GM19468 (cell line): ENCODE measurements at regions not wholly inside any gene's neighbourhood (a gene's known extent, or its start where the extent isn't known, plus 50 kb on each side); places are given as distances from the start of the nearest gene placed in this dataset.

Source experiments
- ATAC-seq: cut with Tn5 transposase; IDR thresholded peaks from one replicate; pipeline ENCODE4 v1.9.1; 2021; ENCODE audit warnings: mild to moderate bottlenecking, moderate library complexity, moderate number of reproducible peaks; ENCODE audit not compliant: unreplicated experiment; ENCODE audit errors: extremely low read depth

DNA sequence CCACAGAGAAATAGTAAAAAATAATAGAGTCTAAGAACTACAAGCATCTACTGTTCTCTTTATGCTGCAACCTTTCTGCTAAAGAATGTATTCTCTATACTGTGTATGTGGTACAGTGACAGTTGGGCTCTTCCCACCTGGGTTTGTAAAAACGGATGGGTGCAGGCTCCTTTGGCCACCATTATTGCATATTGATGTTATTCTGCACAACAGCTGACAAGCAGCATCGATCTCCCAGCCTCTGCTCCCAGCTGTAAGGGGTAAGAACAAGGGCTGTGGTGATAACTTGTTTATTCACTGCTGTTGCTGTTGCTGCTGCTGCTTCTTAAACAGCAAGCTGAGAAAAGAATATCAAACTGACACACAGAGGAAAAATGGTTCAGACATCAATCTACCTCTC is 56.1 kb downstream of the KCNRG start:
- ATAC-seq, result no peak

DNA sequence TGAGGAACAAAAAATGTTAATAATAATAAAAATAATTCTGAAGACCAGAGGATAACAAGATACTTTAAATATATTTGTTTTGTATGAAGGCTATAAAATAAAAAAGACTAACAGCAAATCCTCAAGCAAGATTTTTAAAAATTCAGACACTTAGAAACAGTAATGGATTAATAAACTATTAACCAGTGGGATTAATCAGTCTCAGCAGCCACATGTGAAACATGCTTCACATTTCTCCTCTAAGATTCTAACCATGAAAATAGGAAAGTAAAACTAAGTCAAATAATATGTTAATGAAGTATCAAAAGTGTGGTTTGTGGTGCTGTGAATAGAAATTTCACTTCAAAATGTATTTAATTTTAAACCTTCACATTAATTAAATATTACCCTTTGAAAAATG is 57.4 kb downstream of the KCNRG start:
- no peak for ATAC-seq

DNA sequence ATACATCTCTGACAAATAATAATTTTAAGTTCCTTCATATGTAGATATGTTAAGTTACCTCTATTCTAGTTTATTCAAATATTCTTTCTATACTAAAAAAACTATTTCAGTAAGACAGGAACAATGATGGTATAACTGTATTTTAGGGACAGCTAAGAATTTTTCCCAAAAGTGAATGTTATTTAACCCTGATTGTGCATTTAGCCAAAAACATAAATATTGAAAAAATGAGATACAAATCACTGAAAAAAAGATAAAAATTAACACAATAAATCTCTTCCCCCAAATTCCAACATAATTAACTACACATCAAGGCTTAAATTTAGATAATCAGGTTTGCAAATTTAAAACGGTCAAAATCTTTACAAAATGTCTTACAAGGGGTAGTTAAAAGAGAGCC is 58.1 kb downstream of the KCNRG start:
- ATAC-seq, result no peak

DNA sequence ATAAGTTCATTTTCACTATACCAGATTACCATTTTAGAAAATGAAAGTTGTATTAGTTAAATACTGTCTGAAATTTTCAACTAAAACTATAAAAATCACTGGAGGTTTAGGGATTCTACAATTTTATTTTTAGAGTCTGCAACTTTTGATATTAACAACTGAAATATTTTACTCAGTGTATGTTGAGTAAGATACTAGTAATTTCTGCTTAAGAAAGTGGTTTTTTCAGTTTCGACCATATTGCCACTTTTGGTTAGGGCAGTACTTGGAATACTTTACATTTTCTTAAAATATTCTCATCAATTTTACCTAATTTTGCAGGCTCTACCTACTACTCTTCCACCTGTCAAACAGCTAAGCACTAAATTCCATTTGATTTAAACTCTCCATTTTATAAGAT is 59.6 kb downstream of the KCNRG start:
- ATAC-seq, result no peak

DNA sequence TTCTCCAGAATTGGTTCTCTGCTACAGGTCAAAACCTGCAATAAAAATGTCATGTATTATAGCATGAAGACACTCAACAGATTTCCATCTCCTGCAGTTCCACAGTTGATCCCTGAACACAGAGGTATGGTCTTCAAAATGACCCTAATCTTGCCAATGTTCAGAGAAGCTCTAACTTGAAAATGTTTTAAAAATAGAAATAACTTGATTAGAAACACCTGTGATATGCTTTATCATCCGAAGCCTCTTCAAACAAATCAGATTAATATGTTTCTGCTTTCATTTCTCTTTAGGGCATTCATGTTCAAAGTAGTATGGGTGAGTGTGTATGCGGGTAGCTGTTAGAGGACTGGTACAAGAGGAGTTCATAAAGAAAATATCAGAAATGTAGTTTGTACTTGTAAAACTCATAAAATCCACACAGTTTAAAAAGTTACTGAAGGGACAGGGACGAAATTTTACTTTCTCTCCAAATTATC is 60.4 kb downstream of the KCNRG start:
- no peak for ATAC-seq

DNA sequence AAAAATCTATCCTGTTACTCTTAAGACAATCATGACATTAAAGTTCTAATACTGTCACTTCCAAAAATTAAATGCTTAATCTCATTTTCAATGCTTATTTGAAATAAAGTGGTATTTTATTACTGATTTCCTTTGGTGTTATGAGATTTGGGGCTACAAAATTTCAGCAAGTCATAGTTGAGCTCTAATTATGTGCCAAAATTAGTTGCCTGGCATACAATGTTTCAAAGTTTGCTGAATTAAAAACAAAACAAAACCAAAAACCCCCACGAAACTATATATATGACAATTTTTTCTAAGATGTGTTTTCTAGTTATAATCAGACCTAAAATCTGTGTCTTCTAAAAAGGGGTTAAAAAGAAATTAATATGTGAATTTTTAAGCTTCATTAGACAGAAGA is 62.2 kb downstream of the KCNRG start:
- no peak for ATAC-seq

DNA sequence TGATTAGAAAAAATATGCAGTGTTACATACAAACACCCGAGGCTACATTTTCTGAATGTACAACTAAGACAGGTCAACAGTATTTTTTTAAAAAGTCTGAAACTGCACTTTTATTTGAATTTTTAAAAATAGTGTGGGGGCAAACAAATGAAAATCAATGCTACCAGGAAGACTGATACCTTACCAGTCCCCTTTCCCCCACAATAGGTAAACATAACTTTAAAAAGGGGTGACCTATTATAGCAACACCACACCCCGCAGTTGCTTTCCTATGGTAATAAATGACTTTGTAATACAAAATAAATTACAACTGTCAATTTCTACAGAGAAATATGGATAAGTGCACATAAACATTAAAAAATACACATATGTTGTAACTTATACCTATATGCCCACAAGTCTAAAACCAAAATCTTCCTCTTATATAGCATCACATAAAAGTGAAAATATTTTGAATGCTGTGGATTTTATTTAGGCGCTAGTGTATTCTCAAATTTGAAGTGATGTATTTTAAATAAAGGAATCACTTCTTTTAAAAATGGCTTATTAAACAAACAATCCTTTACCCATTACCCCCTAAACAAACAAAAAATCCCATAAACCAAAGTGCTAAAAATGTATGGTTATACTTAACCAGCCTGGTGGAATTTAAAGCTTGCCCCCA is 63.1 kb downstream of the KCNRG start:
- no peak for ATAC-seq

DNA sequence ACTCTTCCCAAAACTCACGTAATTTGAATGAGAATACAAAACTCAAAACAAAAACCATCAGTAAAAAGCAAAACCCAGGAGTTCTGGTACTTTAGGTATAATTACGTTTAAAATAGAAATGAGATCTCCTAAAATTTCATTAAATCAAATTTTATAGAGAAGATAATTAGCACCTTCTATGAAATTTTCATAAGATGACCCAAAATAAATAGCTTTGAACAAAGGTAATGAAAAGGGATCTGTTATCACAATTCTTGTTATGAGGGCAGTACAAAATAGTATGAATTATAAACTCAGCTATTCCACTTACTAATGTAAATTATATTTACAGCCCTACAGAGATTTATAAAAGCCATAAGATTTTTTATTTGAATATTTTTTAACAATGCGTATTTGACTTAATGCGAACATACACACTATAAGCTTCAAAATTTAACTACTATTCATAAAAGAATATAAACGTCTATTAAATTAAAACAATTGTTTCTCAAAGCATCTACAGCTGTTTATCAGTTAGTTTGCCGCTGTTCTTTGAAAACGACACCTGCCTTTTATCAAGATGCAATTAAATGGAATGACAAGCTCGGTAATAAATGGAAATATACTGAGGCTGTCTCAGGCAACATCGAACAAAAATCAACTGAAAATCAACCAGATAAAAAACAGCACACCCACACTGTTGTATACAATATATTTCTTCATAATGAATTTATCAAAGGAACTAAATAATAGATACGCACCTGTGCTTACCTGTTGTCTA is 63.8 kb downstream of the KCNRG start:
- ATAC-seq, result no peak

DNA sequence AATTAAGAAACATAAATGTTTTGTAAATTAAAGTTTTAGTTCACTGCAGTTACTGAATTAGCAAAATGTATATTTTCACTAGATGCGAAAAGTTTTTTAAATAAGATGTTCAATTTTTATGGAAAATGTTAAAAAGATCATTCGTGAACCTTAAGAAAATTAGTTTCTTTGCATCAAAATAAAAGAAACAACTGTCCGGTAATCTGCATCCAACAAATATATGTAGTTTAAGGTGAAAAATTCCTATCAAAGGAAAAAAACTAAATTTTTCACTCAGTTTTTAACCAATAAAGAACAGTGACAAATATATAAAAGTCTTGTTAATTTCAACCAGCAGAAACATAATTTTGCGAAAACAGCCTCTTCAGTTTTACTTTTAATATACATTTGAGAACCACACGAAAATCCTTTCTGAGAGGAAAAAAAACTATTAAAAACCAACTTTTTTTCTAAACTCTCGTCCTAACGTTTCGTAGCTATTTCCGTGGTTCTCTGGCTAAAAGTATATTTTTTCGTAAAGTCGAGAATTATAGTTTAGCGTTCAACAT is 64.5 kb downstream of the KCNRG start:
- no peak for ATAC-seq

DNA sequence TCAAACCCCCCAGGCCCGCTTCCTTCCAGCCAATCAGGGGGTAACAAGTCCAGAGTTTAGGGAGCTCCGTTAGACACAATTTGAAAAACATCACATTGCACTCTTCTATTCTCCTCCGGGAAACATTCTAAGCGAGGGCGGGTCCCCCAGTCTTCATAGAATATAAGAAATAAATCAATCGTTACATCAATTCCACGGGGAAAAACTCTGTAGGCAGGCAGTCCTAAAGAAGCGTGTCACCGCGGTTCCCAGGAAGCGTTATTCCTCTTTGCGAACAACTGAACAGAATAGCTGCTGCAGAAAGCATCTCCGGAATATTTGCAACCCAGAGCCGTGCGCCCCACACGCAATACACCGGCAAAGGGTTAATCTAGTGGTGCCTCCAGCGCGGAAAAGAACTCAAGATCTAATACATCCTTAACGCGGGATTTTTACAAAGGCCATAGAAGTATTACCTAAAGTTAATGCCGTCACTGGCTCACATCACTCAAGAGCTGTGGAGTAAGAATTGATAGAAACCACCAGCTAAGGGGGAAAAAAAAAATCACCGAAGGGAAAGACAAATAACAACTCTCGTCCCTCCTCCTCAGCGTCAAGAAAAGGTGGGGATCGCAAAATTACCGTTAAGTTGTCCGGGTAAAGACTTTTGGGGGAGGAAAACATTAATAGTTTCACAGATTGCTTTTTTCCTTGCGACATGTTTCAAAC is 65.1 kb downstream of the KCNRG start:
- ATAC-seq, result no peak

DNA sequence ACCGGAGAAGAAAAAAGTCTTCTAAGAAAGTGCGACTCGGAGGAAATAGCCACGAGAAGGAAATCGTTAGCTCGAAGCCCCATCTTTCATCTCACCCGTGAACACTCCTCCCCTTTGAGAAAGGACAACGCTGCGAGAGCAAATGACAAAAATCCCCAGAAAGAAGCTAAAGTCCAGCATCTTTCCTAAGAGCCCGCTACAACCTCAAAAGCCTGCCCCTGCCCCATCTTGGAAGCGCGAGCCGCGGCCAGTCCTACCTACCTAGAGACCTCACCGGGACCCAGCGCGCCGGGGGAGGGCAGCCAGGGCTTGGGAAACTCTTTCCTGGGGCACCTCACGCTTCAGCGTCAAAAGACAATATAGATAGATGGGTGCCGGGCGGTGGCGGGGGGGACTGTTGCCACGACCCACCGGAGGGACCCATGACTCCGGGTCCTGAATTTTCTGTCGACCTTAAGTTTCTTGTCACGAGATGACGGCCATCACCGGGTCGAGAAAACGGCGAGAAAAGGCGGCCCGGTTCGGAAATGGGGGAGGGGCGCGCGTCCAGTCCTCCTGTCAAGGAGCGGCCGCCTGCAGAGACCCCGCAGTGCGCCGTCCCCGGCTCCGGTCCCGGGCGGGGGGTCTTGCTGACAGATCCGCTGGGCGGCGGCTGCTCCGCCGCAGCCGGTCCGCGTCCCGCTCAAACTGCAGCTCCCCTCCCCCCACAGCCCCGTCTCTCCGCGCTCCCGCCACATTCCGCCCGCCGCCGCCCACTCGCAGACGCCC is 65.9 kb downstream of the KCNRG start:
- ATAC-seq, result no peak

DNA sequence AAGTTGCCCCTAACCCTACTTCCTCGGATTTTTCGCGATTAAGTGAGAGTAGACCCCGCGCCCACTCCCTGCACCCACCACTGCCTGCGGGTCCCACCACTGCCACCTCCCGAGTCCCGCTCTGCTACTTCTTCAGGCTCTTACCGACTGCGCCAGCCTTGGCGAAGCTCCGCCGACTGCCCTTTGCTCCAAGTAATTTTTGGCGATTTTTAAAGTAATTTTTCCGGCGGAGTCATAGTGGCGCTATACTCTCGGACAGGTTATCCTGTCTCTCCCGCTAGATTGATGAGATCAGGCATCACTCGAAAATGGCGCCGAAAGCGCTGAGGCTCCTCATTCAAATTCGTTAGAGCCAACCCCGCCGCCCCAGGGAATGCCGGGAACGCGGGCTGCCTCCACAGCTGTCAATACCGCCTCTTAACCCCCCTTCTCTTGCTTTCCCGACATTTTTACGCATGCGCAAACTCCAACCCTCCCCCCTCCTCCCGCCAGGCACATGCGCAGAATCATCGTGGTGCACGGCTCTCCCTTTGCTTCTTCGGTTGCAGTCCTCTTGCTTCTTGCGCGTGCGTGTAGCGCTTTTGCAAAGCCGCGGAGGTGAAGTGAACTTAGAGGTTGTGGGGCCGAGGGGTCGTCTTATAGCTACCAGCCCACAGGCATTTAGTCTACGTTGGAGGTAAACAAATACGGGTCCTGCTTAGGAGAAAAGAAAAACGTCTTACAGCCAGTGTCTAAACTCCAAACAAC is 66.6 kb downstream of the KCNRG start:
- peak; percentile 54 for ATAC-seq

DNA sequence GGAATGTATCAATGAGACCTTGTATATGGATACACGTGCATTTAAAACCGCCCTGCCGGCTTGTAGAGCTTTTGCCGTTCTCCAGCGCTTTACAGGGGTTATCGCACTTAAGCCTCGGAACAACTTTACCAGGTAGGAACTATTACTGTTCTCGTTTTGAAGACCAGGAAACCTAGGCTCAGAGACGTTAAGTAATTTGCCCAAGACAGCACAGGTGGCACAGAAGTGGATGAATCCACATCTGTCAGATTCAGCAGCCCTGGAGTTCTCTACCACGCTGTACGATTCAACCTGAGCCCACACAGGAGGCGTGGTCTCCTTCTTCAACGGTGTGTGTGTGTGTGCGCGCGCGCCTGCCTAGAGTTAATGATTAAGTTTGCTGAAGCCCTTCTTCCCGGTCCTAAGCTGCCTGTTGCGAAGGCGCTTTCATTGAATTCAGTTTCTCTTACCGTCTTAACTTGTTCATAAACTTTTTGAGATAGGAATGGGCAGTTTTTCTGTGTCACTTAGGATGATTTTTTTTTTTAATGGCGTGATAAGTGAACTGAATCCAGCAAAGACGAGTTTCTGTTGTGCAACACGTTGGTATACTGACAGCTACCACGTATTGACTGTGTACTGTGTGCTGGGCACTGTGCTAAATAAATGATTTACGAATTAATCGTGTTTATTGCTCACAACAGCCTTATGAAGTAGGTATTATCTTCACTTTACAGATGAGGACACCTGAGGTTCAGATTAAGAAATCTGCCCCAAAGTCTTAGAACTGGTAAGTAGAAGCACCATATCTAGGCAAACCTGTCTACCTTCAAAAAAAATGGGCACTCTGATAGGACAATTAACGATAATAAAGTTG is 67.4 kb downstream of the KCNRG start:
- ATAC-seq, result peak; percentile 26

DNA sequence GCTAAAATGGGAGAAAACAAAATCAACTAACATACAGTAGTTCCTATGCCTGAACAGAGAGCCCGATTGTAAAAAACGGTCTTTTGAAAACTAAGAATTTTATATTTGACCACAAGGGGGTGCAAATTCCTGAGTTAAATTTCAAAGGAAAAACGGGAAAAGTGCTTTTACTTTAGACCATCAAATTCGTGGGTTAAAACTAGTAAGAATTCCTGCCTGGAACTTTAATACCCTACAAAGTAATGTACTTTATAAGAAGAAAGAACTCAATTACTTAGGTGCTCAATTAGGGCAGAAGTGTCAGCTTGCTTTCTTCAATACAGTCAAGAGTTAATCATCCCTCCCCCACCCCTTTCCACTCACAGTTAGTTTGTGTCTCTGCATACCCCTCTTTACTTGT is 69.8 kb downstream of the KCNRG start:
- no peak for ATAC-seq

DNA sequence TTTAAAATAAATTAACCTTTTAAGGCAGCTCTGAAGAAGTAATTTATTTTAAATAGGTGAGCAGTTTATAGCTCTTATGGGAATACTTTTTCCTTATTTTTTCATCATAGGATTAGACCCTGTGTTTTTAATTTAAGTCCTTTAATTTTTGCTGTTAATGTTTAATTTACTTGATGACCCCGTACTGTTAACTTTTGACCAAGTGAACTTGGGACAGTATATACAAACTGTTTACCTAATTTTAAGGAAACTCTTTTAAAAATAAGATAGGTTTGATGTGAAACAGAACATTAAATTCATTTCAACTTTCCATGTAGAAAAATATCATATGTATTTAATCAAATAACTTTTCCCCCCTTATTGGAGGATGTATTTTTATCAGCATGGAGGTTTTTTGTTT is 74.4 kb downstream of the KCNRG start:
- no peak for ATAC-seq

DNA sequence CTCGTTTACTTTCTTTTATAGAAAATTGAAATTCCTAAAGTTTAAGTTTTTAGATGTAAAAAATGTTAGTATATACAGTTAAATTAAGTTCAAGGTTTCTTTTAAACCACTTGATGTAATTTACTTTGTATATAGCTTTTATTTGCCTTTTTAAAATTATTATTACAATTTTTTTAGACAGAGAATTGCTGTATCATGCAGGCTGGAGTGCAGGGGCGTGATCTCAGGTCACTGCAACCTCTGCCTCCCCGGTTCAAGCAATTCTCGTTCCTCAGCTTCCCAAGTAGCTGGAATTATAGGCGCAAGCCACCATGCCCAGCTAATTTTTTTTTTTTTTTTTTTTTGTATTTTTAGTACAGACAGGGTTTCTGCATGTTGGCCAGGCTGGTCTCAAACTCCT is 75.0 kb downstream of the KCNRG start:
- no peak for ATAC-seq

DNA sequence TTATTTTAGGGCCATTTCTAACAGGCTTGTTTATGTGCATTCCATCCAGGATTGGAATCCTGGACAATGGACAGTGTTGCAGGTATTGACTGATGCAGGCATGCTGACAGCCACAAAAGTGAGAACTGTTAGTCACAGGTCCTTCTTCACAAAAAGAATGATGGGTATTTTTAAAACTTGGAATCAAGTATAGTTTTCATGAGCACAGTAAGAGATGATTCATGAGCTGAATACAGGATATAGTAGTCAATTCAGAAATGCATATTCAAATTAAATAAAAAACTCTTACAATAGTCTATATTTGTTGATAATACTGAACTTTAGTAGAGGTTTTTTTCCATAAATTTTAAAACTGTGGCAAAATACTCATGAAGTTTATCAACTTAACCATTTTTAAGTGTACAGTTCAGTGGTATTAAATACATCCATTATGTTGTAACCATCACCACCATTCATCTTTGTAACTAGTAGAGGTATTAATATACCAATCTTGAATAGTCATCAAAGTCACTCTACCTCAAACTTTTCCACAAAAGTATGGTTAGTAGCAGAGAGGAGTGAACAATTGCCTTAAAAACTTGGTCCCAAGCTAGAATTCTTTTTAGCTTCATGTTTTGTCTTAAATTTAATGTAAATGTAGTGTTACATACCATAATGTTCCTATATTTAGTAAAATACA is 79.5 kb downstream of the KCNRG start:
- no peak for ATAC-seq

DNA sequence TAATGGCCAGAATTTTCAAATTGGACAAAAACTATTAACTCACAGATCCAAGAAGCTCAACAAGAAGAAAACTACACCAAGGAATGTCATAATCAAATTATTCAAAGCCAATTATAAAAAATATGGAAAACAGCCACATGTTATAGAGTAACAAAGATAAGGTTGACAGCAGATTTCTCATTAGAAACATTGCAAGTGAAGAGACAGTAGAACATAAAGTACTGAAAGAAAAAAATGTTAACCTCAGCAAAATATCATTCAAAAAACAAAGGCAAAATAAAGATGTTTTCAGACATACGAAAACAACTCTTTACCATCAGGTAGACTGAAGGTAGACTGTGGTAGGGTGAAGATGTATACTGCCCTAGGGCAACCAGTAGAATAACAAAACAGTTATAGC is 83.4 kb downstream of the KCNRG start:
- ATAC-seq, result no peak
